ENCODE measurements at regions not wholly inside any gene's neighbourhood (a gene's known extent, or its start where the extent isn't known, plus 50 kb on each side); places are given as distances from the start of the nearest gene placed in this dataset.

DNA sequence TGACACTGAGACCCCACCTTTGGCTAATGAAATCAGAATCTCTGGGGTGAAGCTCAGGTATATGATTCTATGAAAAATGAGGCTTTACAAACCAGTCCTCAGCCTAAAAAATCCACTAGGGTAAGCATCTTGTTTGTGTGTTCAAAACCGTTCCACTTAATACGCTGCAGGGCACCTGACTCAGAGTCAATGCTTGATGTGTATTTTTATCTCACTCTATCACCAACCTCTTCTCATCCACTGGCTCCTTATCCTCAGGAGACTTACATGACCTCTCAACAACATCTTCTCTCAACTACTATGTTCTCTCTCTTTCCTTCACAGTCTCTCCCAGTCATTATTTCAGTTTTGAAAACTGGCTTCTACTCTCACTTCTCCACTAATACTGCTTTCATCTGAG is 153.3 kb upstream of the KCNN2 start:
- no peak for TF ChIP-seq MAZ (IDR thresholded peaks at IDR 0.05; ENCODE audit: borderline replicate concordance, low read depth, low read length)
- TF ChIP-seq MXI1 (IDR thresholded peaks at IDR 0.05; ENCODE audit: borderline replicate concordance, low read depth, low read length) = no peak
- TF ChIP-seq NFE2L2 (IDR thresholded peaks at IDR 0.05; ENCODE audit: low read depth, low read length) = no peak
- TF ChIP-seq SMC3 (IDR thresholded peaks at IDR 0.05; ENCODE audit: low read depth, low read length) = no peak
- no peak for TF ChIP-seq CHD1 (IDR thresholded peaks at IDR 0.05; ENCODE audit: low read depth, low read length)
- TF ChIP-seq POLR2A (IDR thresholded peaks at IDR 0.05; ENCODE audit: low read depth, low read length) = no peak
- TF ChIP-seq USF2 (IDR thresholded peaks at IDR 0.05; ENCODE audit: low read depth, low read length) = no peak
- no peak for TF ChIP-seq CTCF (conservative IDR thresholded peaks at IDR 0.05; ENCODE audit: low read depth, low read length)
- no peak for TF ChIP-seq FOS (IDR thresholded peaks at IDR 0.05; ENCODE audit: low read depth, low read length)
- TF ChIP-seq RFX5 (IDR thresholded peaks at IDR 0.05; ENCODE audit: low read depth, low read length) = no peak
- TF ChIP-seq MAFK (IDR thresholded peaks at IDR 0.05; ENCODE audit: low read depth, low read length) = no peak
- no peak for TF ChIP-seq CEBPB (IDR thresholded peaks at IDR 0.05; ENCODE audit: low read depth, low read length)
- no peak for TF ChIP-seq RCOR1 (IDR thresholded peaks at IDR 0.05; ENCODE audit: insufficient replicate concordance, low read length)
- Histone ChIP-seq H3K4me2 (ENCODE audit: low read depth, low read length) (no peak overlapping the region), H3K36me3 (ENCODE audit: control insufficient read depth, insufficient read depth, low read length) (no peaks in the 10 kb centered on the region), H2BK120ac (ENCODE audit: low read depth, low read length) (no peak overlapping the region), H2BK20ac (ENCODE audit: low read depth, low read length) (no peak overlapping the region), H3K4ac (ENCODE audit: low read depth, low read length) (no peak overlapping the region), H3K23ac (ENCODE audit: low read depth, low read length) (no peak overlapping the region), H2AK9ac (replicated peaks; ENCODE audit: low read depth, low read length, poor library complexity) (no peak overlapping the region), H4K8ac (ENCODE audit: low read depth in 2 of 2, low read length in 2 of 2) (no peak overlapping the region), H2AK5ac (ENCODE audit: low read depth, low read length) (no peak overlapping the region), H4K91ac (ENCODE audit: insufficient read depth, low read depth, low read length) (no peak overlapping the region), H3K9me3 (ENCODE audit: control insufficient read depth, insufficient read depth, low read length) (no peaks in the 10 kb centered on the region), H3K56ac (ENCODE audit: extremely low read depth, insufficient read depth, low read length) (no peak overlapping the region), H3K18ac (ENCODE audit: low read depth, low read length) (no peak overlapping the region), H4K5ac (ENCODE audit: low read depth, low read length) (no peak overlapping the region), H3K4me1 (ENCODE audit: control insufficient read depth, insufficient read depth, low read length) (no peaks in the 10 kb centered on the region), H3K14ac (replicated peaks; ENCODE audit: low read depth, low read length) (no peak overlapping the region), H3K27ac (ENCODE audit: insufficient read depth, low read length) (no peak overlapping the region), H2AFZ (replicated peaks; ENCODE audit: low read length, poor library complexity) (no peak overlapping the region), H2BK15ac (ENCODE audit: low read depth, low read length) (no peak overlapping the region), H3K4me3 (ENCODE audit: insufficient read depth, low read depth, low read length) (no peak overlapping the region), H3K9ac (ENCODE audit: low read depth, low read length) (no peak overlapping the region), H2BK5ac (ENCODE audit: low read depth, low read length, poor library complexity, severe bottlenecking) (no peak overlapping the region), H3K9me1 (ENCODE audit: insufficient read depth, low read length) (no peaks in the 10 kb centered on the region), H4K20me1 (ENCODE audit: insufficient read depth, low read length) (no peaks in the 10 kb centered on the region), H3K79me1 (ENCODE audit: low read depth in 1 of 2, low read length in 2 of 2) (no peaks in the 10 kb centered on the region), H3K27me3 (ENCODE audit: control insufficient read depth, insufficient read depth, low read length) (no peaks in the 10 kb centered on the region)
- WGBS, 2 experiments (ENCODE audit: extremely low coverage in 2 of 2, insufficient read length in 1 of 2) = 100% methylated on average over 2 of the region's 2 CpGs; no CpG with 5 or more reads in 1 of the 2 experiments
- POLR2A ChIA-PET (ENCODE audit: unreplicated experiment) = no interaction called here
- dilution Hi-C loops (cut with HindIII; ENCODE audit: low sequenced_read_pairs, unreplicated experiment) (no loop called here), intact Hi-C loops (cut with micrococcal nuclease) (no loop called here), in situ Hi-C loops (cut with MboI; ENCODE audit: low sequenced_read_pairs) (no loop called here)
- BruUV-seq (replicated peaks) = no TSS peak
- CTCF ChIA-PET = no interaction called here
- DNase-seq = no peak
- no peak for ATAC-seq (ENCODE audit: low read depth)
